Nucleus accumbens (tissue), 56 donors: ENCODE measurements at regions not wholly inside any gene's neighbourhood (a gene's known extent, or its start where the extent isn't known, plus 50 kb on each side); places are given as distances from the start of the nearest gene placed in this dataset.
A peak's percentile ranks its signal among the peaks of the same experiment; 100 is the strongest.
"Not testable (repeated sequence)": the region's sequence is repeated elsewhere in the genome, so short reads cannot be mapped to it uniquely, and the experiment has no call there.

ENCODE experiments used
- DNase-seq, 56 donors: peaks; one replicate each; lab custom pipeline; 2025; lab: John Stamatoyannopoulos, UW

GRCh38 chr6:137401088-137401487 is 93.1 kb downstream of the OLIG3 start:
- DNase-seq = no peak

DNA sequence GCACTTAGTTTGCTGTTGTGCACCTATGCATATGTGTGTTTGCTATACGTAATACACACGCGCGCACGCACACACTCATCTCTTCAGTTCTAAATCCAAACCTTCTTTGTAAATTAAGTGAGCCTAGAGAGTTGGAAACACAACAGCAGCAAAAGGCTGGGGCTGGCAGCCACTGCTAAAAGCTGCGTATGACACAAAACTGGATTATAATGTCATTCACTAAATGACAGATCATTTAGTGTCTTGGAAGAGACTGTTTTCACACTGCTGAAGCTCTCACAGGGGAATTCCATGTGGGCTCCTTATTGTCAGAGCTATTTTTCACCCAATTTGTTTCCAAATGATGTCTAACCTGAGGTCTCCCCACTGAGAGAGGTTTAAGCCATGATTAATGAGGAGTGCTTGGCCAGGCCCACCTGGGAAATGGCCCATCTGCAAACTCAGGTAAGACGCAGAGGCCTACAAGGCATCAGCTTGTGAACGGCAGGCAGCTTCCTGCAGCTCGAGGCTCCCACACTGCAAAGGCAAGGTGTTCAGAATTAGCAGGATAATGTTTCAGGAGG is 94.2 kb downstream of the OLIG3 start:
- peak in 1 of 56 donors; percentile 6 for DNase-seq

GRCh38 chr6:137395316-137395715 is 98.9 kb downstream of the OLIG3 start:
- no peak for DNase-seq

GRCh38 chr6:137391061-137391814 is 103.0 kb downstream of the OLIG3 start:
- no peak for DNase-seq

GRCh38 chr6:137390334-137390733 is 103.9 kb downstream of the OLIG3 start:
- no peak for DNase-seq

DNA sequence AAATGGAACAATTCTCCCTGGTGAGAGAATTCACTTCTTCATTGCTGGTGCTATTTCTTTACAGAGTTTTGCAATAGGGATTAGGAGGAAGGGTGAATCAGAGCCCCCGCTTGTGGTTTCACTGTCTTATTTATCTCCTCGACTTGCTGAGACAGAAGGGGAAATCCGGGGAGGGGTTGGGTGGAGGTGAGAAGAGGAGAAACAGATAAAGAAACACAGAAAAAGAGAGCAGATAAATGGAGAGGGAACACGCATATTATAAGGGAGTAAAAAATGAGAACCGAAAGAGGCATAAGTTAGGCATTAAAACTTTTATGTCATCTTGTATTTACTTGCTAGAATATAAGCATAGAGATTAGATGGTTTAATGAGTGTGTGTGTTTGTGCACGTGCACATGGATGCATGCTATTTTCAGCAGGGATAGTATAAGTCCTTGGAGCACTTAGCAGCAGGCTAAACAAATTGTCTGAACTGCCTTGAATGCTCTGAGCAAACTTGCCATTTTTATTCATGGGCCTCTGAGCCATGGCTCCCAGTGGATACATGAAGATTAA is 105.0 kb downstream of the OLIG3 start:
- peak in 4 of 56 donors; percentile 2 to 18 (median 6) for DNase-seq

DNA sequence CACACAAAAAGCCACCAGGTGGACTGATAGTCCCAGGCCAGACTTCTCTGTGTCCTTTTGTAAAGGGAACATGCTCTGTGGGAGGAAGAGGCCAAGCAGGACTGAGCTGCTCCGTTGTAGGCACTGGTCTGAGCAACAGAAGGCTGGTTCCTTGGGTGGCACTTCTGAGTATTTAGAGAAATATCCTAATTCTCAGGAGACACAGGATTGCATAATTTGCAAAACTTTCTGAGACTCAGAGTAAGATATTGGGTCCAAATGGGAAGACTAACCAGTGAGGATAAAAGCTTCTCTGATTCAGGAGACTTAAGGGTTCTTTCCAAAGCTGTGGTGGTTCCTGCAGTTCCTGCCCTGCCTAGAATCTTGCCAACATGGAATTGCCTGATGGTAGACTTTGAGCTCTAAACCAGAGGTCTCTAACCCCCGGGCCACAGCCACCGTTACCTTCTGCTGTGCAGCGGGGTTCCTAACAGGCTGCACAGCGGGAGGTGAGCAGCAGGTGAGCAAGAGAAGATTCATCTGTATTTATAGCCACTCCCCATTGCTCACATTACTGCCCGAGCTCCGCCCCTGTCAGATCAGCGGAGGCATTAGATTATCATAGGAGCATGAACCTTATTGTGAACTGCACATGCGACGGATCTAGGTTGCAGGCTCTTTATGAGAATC is 107.0 kb downstream of the OLIG3 start:
- DNase-seq = no peak

- not testable (repeated sequence) for DNase-seq
Measured at GRCh38 chr6:137383287-137383686, 110.9 kb downstream of the OLIG3 start.

GRCh38 chr6:137378090-137378369 is 116.2 kb downstream of the OLIG3 start:
- no peak for DNase-seq

DNA sequence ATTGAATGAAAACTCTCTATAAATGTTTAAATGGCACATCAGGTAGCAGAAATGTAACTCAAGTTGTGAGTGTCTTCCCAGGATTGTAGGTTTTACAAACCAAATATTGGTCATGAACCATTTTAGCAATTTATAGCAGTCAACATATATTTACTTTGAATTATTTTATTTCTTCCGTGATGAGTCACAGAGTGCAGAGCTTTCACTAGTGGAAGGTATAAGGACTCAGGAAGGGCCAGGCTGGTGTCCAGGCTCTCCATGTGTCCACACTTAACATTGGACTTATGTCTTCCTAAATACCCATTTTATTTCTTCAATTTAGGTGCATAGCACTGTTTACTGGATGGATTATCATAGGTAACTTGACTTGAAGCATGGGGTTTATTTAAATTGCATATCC is 120.9 kb downstream of the OLIG3 start:
- DNase-seq = no peak

- DNase-seq = no peak
Measured at GRCh38 chr6:137372532-137372931, 121.7 kb downstream of the OLIG3 start.

DNA sequence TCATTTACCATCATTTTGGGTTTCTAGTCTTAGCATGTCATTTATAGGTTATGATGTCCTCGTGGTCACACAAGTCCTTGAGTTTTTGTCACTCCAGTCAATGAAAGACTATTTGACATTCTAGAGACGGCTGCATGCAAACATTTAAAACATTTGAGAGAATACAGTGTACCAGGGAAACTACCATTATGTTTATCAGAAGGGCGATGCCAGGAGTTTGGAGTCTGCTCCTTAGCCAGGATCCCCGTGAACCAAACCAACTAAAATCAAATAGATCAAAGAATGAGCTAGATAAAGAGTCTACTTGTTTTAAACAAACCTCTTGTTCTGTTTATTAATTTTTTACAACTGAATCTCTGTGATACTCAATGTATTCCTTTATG is 122.6 kb downstream of the OLIG3 start:
- DNase-seq = no peak

- DNase-seq = no peak
Measured at GRCh38 chr6:137370871-137371633, 123.1 kb downstream of the OLIG3 start.

GRCh38 chr6:137369136-137369535 is 125.1 kb downstream of the OLIG3 start:
- DNase-seq = no peak

- DNase-seq = peak in 1 of 56 donors; percentile 20
Measured at GRCh38 chr6:137365707-137366437, 128.3 kb downstream of the OLIG3 start.

- no peak for DNase-seq
Measured at GRCh38 chr6:137363805-137364138, 130.4 kb downstream of the OLIG3 start.

- DNase-seq = peak in 27 of 56 donors; percentile 12 to 57 (median 35)
Measured at GRCh38 chr6:137362878-137363804, 131.1 kb downstream of the OLIG3 start.

DNA sequence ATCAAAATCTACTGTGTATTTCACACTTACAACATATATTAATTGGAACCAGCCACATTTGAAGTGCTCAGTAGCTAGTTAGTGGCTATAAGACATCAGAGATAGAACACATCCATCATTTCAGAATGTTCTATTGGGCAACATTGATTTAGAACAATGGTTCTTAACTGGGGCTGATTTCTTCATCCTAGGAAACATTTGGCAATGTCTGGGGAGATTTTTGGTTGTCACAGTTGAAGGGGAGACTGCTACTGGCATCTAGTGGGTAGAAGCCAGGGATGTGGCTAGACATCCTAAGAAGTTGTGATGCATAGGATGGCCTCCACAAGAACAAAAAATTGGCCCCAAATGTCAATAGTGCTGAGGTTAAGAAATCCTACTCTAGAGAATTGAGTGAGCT is 132.5 kb downstream of the OLIG3 start:
- DNase-seq = no peak

DNA sequence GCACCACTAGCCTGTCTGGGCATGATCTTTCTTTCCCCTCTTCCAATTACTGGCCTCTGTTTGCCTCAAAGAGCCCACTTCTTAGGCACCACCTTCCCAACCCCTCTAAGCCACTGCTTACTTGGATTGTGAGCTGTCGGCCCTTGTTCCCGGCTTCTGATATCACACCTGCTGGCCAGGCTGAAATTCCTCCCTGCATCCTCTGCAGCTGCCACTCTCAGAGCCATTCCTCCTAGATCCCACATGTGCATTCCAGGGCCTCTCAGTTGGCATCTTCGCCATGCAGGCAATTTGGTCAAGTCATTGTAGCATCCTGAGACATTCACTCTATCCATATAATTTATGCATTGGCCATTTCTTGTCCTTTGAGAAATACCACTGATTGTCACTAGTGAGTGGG is 135.9 kb downstream of the OLIG3 start:
- DNase-seq = no peak

GRCh38 chr6:137357948-137358266 is 136.3 kb downstream of the OLIG3 start:
- DNase-seq = no peak
